ENCODE measurements at regions not wholly inside any gene's neighbourhood (a gene's known extent, or its start where the extent isn't known, plus 50 kb on each side); places are given as distances from the start of the nearest gene placed in this dataset.

GRCh38 chr5:158320934-158321333 is 462.0 kb upstream of the CLINT1 start:
- H3K9me3 ChIP-seq (ENCODE audit: control insufficient read depth in 1 of 2, insufficient read depth in 1 of 2, low read length in 2 of 2), result no peaks in the 10 kb centered on the region
- ATAC-seq (ENCODE audit: poor library complexity), result no peak
- Mint-ChIP-seq H3K4me3 (no peak overlapping the region), H3K36me3 (ENCODE audit: low read depth) (no peaks in the 10 kb centered on the region), H3K27me3 (no peaks in the 10 kb centered on the region), H3K4me1 (ENCODE audit: low read depth) (no peaks in the 10 kb centered on the region), H3K9me3 (no peaks in the 10 kb centered on the region), H3K27ac (no peak overlapping the region)
- ChIA-PET POLR2A (no interaction called here), CTCF (no interaction called here)
- H3K36me3 ChIP-seq (ENCODE audit: insufficient read depth, low read length), result no peaks in the 10 kb centered on the region
- H3K4me3 ChIP-seq (ENCODE audit: low read length), result no peak overlapping the region
- H3K27me3 ChIP-seq (ENCODE audit: control insufficient read depth in 1 of 2, insufficient read depth in 2 of 2, low read length in 2 of 2), result no peaks in the 10 kb centered on the region
- no peak overlapping the region for H3K27ac ChIP-seq (ENCODE audit: low read depth in 1 of 2, low read length in 2 of 2)
- no peak for TF ChIP-seq CTCF (IDR thresholded peaks at IDR 0.05)
- H3K4me1 ChIP-seq (ENCODE audit: insufficient read depth, low read length), result no peaks in the 10 kb centered on the region
- intact Hi-C loops (cut with DNase I, micrococcal nuclease), result no loop called here
- no peak for DNase-seq

GRCh38 chr5:158320178-158320674 is 461.3 kb upstream of the CLINT1 start:
- no peaks in the 10 kb centered on the region for H3K36me3 ChIP-seq (ENCODE audit: insufficient read depth, low read length)
- no peaks in the 10 kb centered on the region for H3K4me1 ChIP-seq (ENCODE audit: insufficient read depth, low read length)
- Mint-ChIP-seq H3K36me3 (ENCODE audit: low read depth) (no peaks in the 10 kb centered on the region), H3K4me3 (no peak overlapping the region), H3K27me3 (no peaks in the 10 kb centered on the region), H3K4me1 (ENCODE audit: low read depth) (no peaks in the 10 kb centered on the region), H3K9me3 (no peaks in the 10 kb centered on the region), H3K27ac (no peak overlapping the region)
- no peak overlapping the region for H3K4me3 ChIP-seq (ENCODE audit: low read length)
- H3K27me3 ChIP-seq (ENCODE audit: control insufficient read depth in 1 of 2, insufficient read depth in 2 of 2, low read length in 2 of 2), result no peaks in the 10 kb centered on the region
- ChIA-PET CTCF (no interaction called here), POLR2A (no interaction called here)
- H3K9me3 ChIP-seq (ENCODE audit: control insufficient read depth in 1 of 2, insufficient read depth in 1 of 2, low read length in 2 of 2), result no peaks in the 10 kb centered on the region
- intact Hi-C loops (cut with DNase I, micrococcal nuclease), result no loop called here
- no peak for TF ChIP-seq CTCF (IDR thresholded peaks at IDR 0.05)
- no peak overlapping the region for H3K27ac ChIP-seq (ENCODE audit: low read depth in 1 of 2, low read length in 2 of 2)
- DNase-seq, result no peak
- no peak for ATAC-seq (ENCODE audit: poor library complexity)

GRCh38 chr5:158317507-158317906 is 458.6 kb upstream of the CLINT1 start:
- ATAC-seq (ENCODE audit: poor library complexity), result no peak
- intact Hi-C loops (cut with DNase I, micrococcal nuclease), result no loop called here
- Histone ChIP-seq H3K4me3 (ENCODE audit: low read length) (no peak overlapping the region), H3K27ac (ENCODE audit: low read depth in 1 of 2, low read length in 2 of 2) (no peak overlapping the region), H3K9me3 (ENCODE audit: control insufficient read depth in 1 of 2, insufficient read depth in 1 of 2, low read length in 2 of 2) (no peaks in the 10 kb centered on the region), H3K36me3 (ENCODE audit: insufficient read depth, low read length) (no peaks in the 10 kb centered on the region), H3K27me3 (ENCODE audit: control insufficient read depth in 1 of 2, insufficient read depth in 2 of 2, low read length in 2 of 2) (no peaks in the 10 kb centered on the region), H3K4me1 (ENCODE audit: insufficient read depth, low read length) (no peaks in the 10 kb centered on the region)
- Mint-ChIP-seq H3K27ac (no peak overlapping the region), H3K4me1 (ENCODE audit: low read depth) (no peaks in the 10 kb centered on the region), H3K4me3 (no peak overlapping the region), H3K9me3 (no peaks in the 10 kb centered on the region), H3K27me3 (no peaks in the 10 kb centered on the region), H3K36me3 (ENCODE audit: low read depth) (no peaks in the 10 kb centered on the region)
- TF ChIP-seq CTCF (IDR thresholded peaks at IDR 0.05), result no peak
- ChIA-PET CTCF (no interaction called here), POLR2A (no interaction called here)
- no peak for DNase-seq

Data from CD4-positive, alpha-beta T cell (primary cell).